Sigmoid colon (tissue), 4 donors: ENCODE measurements at regions not wholly inside any gene's neighbourhood (a gene's known extent, or its start where the extent isn't known, plus 50 kb on each side); places are given as distances from the start of the nearest gene placed in this dataset.

Experiments
- EP300 ChIP-seq, 4 donors: sonication (generic); formaldehyde crosslinking; IDR thresholded peaks; one replicate each; pipeline ENCODE4 v1.6.1; 2017; ENCODE audit warnings: antibody characterized with exemption in 4 of 4
- POLR2A ChIP-seq, 2 donors: fragments of 450-650 bp; IDR thresholded peaks; one replicate each; pipeline ENCODE4 v1.6.1; 2016; ENCODE audit warnings: antibody characterized with exemption in 2 of 2, mild to moderate bottlenecking in 2 of 2, moderate library complexity in 2 of 2
- POLR2AphosphoS5 ChIP-seq, 4 donors: sonication (generic); formaldehyde crosslinking; IDR thresholded peaks; one replicate each; pipeline ENCODE4 v1.6.1; 2017; ENCODE audit warnings: antibody characterized with exemption in 4 of 4
- TF ChIP-seq, protein P1 (sequence below), 4 experiments: fragments of 450-650 bp in 3 of 4; fragments of 200-600 bp in 1 of 4; IDR thresholded peaks; one replicate each; pipeline ENCODE4 v1.5.1; 2016 to 2019; ENCODE audit warnings: antibody characterized with exemption in 4 of 4, mild to moderate bottlenecking in 3 of 4, moderate library complexity in 2 of 4

DNA sequence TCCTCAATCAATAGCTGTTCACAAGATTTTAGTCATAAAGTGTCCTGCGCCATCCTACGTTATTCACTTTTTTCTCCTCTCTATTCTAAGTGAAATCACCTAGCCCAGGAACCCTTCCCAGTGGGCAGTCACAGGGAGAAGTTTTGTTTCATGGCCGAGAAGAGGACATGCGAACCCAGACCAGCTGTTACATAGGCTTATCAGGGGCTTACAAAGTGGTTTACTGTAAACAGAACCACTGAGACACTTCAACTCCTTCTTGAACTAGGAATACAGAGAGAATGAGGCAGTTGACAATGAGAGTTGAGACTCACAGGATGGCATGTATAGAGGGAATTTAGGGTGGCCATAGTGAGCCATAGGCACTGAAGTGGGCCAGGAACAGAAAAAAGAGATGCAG, 246.9 kb upstream of the GLI3 start:
- TF ChIP-seq, protein P1, sequence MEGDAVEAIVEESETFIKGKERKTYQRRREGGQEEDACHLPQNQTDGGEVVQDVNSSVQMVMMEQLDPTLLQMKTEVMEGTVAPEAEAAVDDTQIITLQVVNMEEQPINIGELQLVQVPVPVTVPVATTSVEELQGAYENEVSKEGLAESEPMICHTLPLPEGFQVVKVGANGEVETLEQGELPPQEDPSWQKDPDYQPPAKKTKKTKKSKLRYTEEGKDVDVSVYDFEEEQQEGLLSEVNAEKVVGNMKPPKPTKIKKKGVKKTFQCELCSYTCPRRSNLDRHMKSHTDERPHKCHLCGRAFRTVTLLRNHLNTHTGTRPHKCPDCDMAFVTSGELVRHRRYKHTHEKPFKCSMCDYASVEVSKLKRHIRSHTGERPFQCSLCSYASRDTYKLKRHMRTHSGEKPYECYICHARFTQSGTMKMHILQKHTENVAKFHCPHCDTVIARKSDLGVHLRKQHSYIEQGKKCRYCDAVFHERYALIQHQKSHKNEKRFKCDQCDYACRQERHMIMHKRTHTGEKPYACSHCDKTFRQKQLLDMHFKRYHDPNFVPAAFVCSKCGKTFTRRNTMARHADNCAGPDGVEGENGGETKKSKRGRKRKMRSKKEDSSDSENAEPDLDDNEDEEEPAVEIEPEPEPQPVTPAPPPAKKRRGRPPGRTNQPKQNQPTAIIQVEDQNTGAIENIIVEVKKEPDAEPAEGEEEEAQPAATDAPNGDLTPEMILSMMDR (IDR thresholded peaks at IDR 0.05) = no peak
- TF ChIP-seq EP300 (IDR thresholded peaks at IDR 0.05) (no peak), POLR2AphosphoS5 (IDR thresholded peaks at IDR 0.05) (no peak), POLR2A (IDR thresholded peaks at IDR 0.05) (no peak)
